ENCODE measurements at regions not wholly inside any gene's neighbourhood (a gene's known extent, or its start where the extent isn't known, plus 50 kb on each side); places are given as distances from the start of the nearest gene placed in this dataset.

GRCh38 chr1:73755649-73756048, 442.3 kb downstream of the LRRIQ3 start:
- no peak for TF ChIP-seq CTCF (IDR thresholded peaks at IDR 0.05; ENCODE audit: insufficient read depth, low read depth, low read length)
- no peak for DNase-seq (ENCODE audit: low read depth)
- H3K4me3 ChIP-seq (ENCODE audit: low read depth, low read length): no peak overlapping the region

GRCh38 chr1:73749996-73750395, 448.0 kb downstream of the LRRIQ3 start:
- no peak for DNase-seq (ENCODE audit: low read depth)
- no peak for TF ChIP-seq CTCF (IDR thresholded peaks at IDR 0.05; ENCODE audit: insufficient read depth, low read depth, low read length)
- no peak overlapping the region for H3K4me3 ChIP-seq (ENCODE audit: low read depth, low read length)

GRCh38 chr1:73744985-73745384, 453.0 kb downstream of the LRRIQ3 start:
- no peak overlapping the region for H3K4me3 ChIP-seq (ENCODE audit: low read depth, low read length)
- no peak for TF ChIP-seq CTCF (IDR thresholded peaks at IDR 0.05; ENCODE audit: insufficient read depth, low read depth, low read length)
- no peak for DNase-seq (ENCODE audit: low read depth)

- TF ChIP-seq CTCF (IDR thresholded peaks at IDR 0.05; ENCODE audit: insufficient read depth, low read depth, low read length): no peak
- H3K4me3 ChIP-seq (ENCODE audit: low read depth, low read length): no peak overlapping the region
- no peak for DNase-seq (ENCODE audit: low read depth)
Observed at GRCh38 chr1:73736125-73736524, 461.9 kb downstream of the LRRIQ3 start.

- DNase-seq (ENCODE audit: low read depth): no peak
- no peak overlapping the region for H3K4me3 ChIP-seq (ENCODE audit: low read depth, low read length)
- no peak for TF ChIP-seq CTCF (IDR thresholded peaks at IDR 0.05; ENCODE audit: insufficient read depth, low read depth, low read length)
Observed at GRCh38 chr1:73727036-73727435, 470.9 kb downstream of the LRRIQ3 start.

GRCh38 chr1:73722055-73722454, 475.9 kb downstream of the LRRIQ3 start:
- DNase-seq (ENCODE audit: low read depth): no peak
- H3K4me3 ChIP-seq (ENCODE audit: low read depth, low read length): no peak overlapping the region
- no peak for TF ChIP-seq CTCF (IDR thresholded peaks at IDR 0.05; ENCODE audit: insufficient read depth, low read depth, low read length)

GRCh38 chr1:73717976-73718375, 480.0 kb downstream of the LRRIQ3 start:
- H3K4me3 ChIP-seq (ENCODE audit: low read depth, low read length): no peak overlapping the region
- DNase-seq (ENCODE audit: low read depth): no peak
- no peak for TF ChIP-seq CTCF (IDR thresholded peaks at IDR 0.05; ENCODE audit: insufficient read depth, low read depth, low read length)
